ENCODE measurements at regions not wholly inside any gene's neighbourhood (a gene's known extent, or its start where the extent isn't known, plus 50 kb on each side); places are given as distances from the start of the nearest gene placed in this dataset.
A peak's percentile ranks its signal among the peaks of the same experiment; 100 is the strongest.

- peaks cover 0 to 18% (median 13%) of the 10 kb centered on the region in 4 donors for H3K4me1 ChIP-seq (ENCODE audit: control insufficient read depth in 4 of 4, insufficient read depth in 4 of 4, low read length in 3 of 4)
- no peaks in the 10 kb centered on the region for H3K27me3 ChIP-seq (ENCODE audit: control insufficient read depth in 4 of 4, insufficient read depth in 4 of 4, low read length in 3 of 4)
- no peaks in the 10 kb centered on the region for H3K9me3 ChIP-seq (ENCODE audit: control insufficient read depth in 4 of 4, low read length in 3 of 4)
- peak overlapping the region in 1 of 2 donors; percentile 0 for H3K27ac ChIP-seq (ENCODE audit: low read depth in 1 of 2, low read length in 2 of 2)
- DNase-seq (ENCODE audit: low spot score): no peak
- no peak overlapping the region for H3K9ac ChIP-seq (ENCODE audit: low read depth in 1 of 2, low read length in 2 of 2)
- H3K4me3 ChIP-seq (ENCODE audit: low read depth in 1 of 3, low read length in 3 of 3): no peak overlapping the region
- TF ChIP-seq HNF4G (IDR thresholded peaks at IDR 0.05): peak; percentile 23
- TF ChIP-seq ZBTB33 (IDR thresholded peaks at IDR 0.05): peak; percentile 73
- TF ChIP-seq HNF4A (conservative IDR thresholded peaks at IDR 0.05): peak; percentile 80 to 83
- TF ChIP-seq NR2F2 (IDR thresholded peaks at IDR 0.05): peak; percentile 54
- TF ChIP-seq FOXA2 (IDR thresholded peaks at IDR 0.05): peak; percentile 85
- peak; percentile 54 for TF ChIP-seq REST (IDR thresholded peaks at IDR 0.05)
- TF ChIP-seq YY1 (IDR thresholded peaks at IDR 0.05): peak; percentile 71
- peak; percentile 18 to 64 for TF ChIP-seq GABPA (IDR thresholded peaks at IDR 0.05 in 1 of 2, conservative IDR thresholded peaks at IDR 0.05 in 1 of 2)
- peak; percentile 99 for TF ChIP-seq MAX (IDR thresholded peaks at IDR 0.05)
- peak; percentile 49 to 68 for TF ChIP-seq JUND (IDR thresholded peaks at IDR 0.05)
- peak; percentile 56 to 62 for TF ChIP-seq RAD21 (IDR thresholded peaks at IDR 0.05)
- TF ChIP-seq ATF3 (IDR thresholded peaks at IDR 0.05): no peak
- TF ChIP-seq SP1 (IDR thresholded peaks at IDR 0.05): peak; percentile 65
- TF ChIP-seq EGR1 (IDR thresholded peaks at IDR 0.05; ENCODE audit: low read depth in 2 of 2): peak; percentile 34 to 87
- peak; percentile 63 to 78 for TF ChIP-seq RXRA (IDR thresholded peaks at IDR 0.05)
- peak; percentile 61 for TF ChIP-seq FOXA1 (IDR thresholded peaks at IDR 0.05)
- no peak for TF ChIP-seq TAF1 (conservative IDR thresholded peaks at IDR 0.05)
- no peak for TF ChIP-seq CTCF (IDR thresholded peaks at IDR 0.05; ENCODE audit: low read depth, low read length, missing input control)
- 46% methylated on average over 4 of the region's 4 CpGs for WGBS
- H3K36me3 ChIP-seq (ENCODE audit: control insufficient read depth in 4 of 4, insufficient read depth in 3 of 4, low read depth in 1 of 4, low read length in 3 of 4): no peaks in the 10 kb centered on the region
Observed at GRCh38 chr2:39550701-39551285, 113.7 kb upstream of the MAP4K3 start.
